SK-N-SH treated with all-trans-retinoic acid at 6 μM for 48 hours (cell line): ENCODE measurements at regions not wholly inside any gene's neighbourhood (a gene's known extent, or its start where the extent isn't known, plus 50 kb on each side); places are given as distances from the start of the nearest gene placed in this dataset.

Experiments used
- ATAC-seq: fragments of 200-7000 bp; cut with Tn5 transposase; 3 replicates; pipeline ENCODE4 v1.9.1; 2020; ENCODE audit warnings: mild to moderate bottlenecking, moderate library complexity
- ARNTL ChIP-seq: fragments of 450-650 bp; formaldehyde crosslinking; IDR thresholded peaks from 2 replicates; pipeline ENCODE4 v1.5.0; 2020; ENCODE audit warnings: low read depth, mild to moderate bottlenecking, moderate library complexity, borderline replicate concordance
- BACH2 ChIP-seq: fragments of 250-450 bp; sonication (Bioruptor Pico); IDR thresholded peaks from 2 replicates; pipeline ENCODE4 v1.9.0; 2021; ENCODE audit warnings: mild to moderate bottlenecking, borderline replicate concordance
- CREB5 ChIP-seq: fragments of 250-450 bp; sonication (Bioruptor Pico); IDR thresholded peaks from 2 replicates; pipeline ENCODE4 v1.5.1; 2020; ENCODE audit warnings: low read depth, mild to moderate bottlenecking, moderate library complexity
- CSDC2 ChIP-seq: fragments of 250-450 bp; sonication (Bioruptor Pico); IDR thresholded peaks from 2 replicates; pipeline ENCODE4 v1.5.0; 2020; ENCODE audit warnings: mild to moderate bottlenecking, moderate library complexity
- CSRNP3 ChIP-seq: fragments of 250-450 bp; sonication (Bioruptor Pico); IDR thresholded peaks from 2 replicates; pipeline ENCODE4 v1.5.1; 2021; ENCODE audit warnings: mild to moderate bottlenecking, moderate library complexity
- ESRRG ChIP-seq: fragments of 250-450 bp; sonication (Bioruptor Pico); IDR thresholded peaks from 2 replicates; pipeline ENCODE4 v1.6.1; 2021; ENCODE audit warnings: mild to moderate bottlenecking
- ISL1 ChIP-seq: fragments of 250-450 bp; sonication (Bioruptor Pico); IDR thresholded peaks from 2 replicates; pipeline ENCODE4 v2.1.2; 2022; ENCODE audit warnings: mild to moderate bottlenecking, moderate library complexity
- OSR1 ChIP-seq: fragments of 250-450 bp; sonication (Bioruptor Pico); IDR thresholded peaks from 2 replicates; pipeline ENCODE4 v1.8.0; 2022; ENCODE audit warnings: moderate library complexity, mild to moderate bottlenecking, inconsistent platforms
- PATZ1 ChIP-seq: fragments of 250-450 bp; sonication (Bioruptor Pico); IDR thresholded peaks from 2 replicates; pipeline ENCODE4 v1.8.0; 2020; ENCODE audit warnings: mild to moderate bottlenecking, moderate library complexity, borderline replicate concordance
- PPARA ChIP-seq: fragments of 250-450 bp; sonication (Bioruptor Pico); IDR thresholded peaks from 2 replicates; pipeline ENCODE4 v1.5.0; 2020; ENCODE audit warnings: mild to moderate bottlenecking, borderline replicate concordance
- RARB ChIP-seq: fragments of 250-450 bp; sonication (Bioruptor Pico); IDR thresholded peaks from 2 replicates; pipeline ENCODE4 v1.8.0; 2021; ENCODE audit warnings: mild to moderate bottlenecking, moderate library complexity
- SNAI2 ChIP-seq: fragments of 250-450 bp; sonication (Bioruptor Pico); IDR thresholded peaks from 2 replicates; pipeline ENCODE4 v1.5.0; 2020; ENCODE audit warnings: mild to moderate bottlenecking, moderate library complexity
- TCF4 ChIP-seq: fragments of 250-450 bp; sonication (Bioruptor Pico); IDR thresholded peaks from 2 replicates; pipeline ENCODE4 v1.8.0; 2021; ENCODE audit warnings: mild to moderate bottlenecking, moderate library complexity, borderline replicate concordance
- TOX ChIP-seq: fragments of 250-450 bp; sonication (Bioruptor Pico); IDR thresholded peaks from 2 replicates; pipeline ENCODE4 v1.8.0; 2021; ENCODE audit warnings: mild to moderate bottlenecking, moderate library complexity, borderline replicate concordance
- TSHZ2 ChIP-seq: fragments of 250-450 bp; sonication (Bioruptor Pico); IDR thresholded peaks from 2 replicates; pipeline ENCODE4 v1.5.0; 2020; ENCODE audit warnings: mild to moderate bottlenecking, moderate library complexity
- ZC3H10 ChIP-seq: fragments of 250-450 bp; sonication (Bioruptor Pico); IDR thresholded peaks from 2 replicates; pipeline ENCODE4 v1.5.1; 2021; ENCODE audit warnings: mild to moderate bottlenecking, moderate library complexity
- ZFP3 ChIP-seq: fragments of 250-450 bp; sonication (Bioruptor Pico); IDR thresholded peaks from 2 replicates; pipeline ENCODE4 v1.5.0; 2020; ENCODE audit warnings: mild to moderate bottlenecking, moderate library complexity
- ZNF565 ChIP-seq: fragments of 450-650 bp; formaldehyde crosslinking; conservative IDR thresholded peaks from 2 replicates; pipeline ENCODE4 v1.5.0; 2020; ENCODE audit warnings: low read depth, mild to moderate bottlenecking, moderate library complexity
- ZNF70 ChIP-seq: fragments of 450-650 bp; formaldehyde crosslinking; IDR thresholded peaks from 2 replicates; pipeline ENCODE4 v1.5.0; 2020; ENCODE audit warnings: mild to moderate bottlenecking, moderate library complexity
- ZNF8 ChIP-seq: fragments of 450-650 bp; formaldehyde crosslinking; IDR thresholded peaks from 2 replicates; pipeline ENCODE4 v1.5.0; 2020; ENCODE audit warnings: mild to moderate bottlenecking, moderate library complexity

GRCh38 chr9:134242706-134243105 lies 78.3 kb upstream of the RNU6ATAC start:
- TF ChIP-seq CREB5 (CRISPR knock-in tag) (no peak), ZNF70 (CRISPR knock-in tag) (no peak), TOX (CRISPR knock-in tag) (no peak), ZC3H10 (CRISPR knock-in tag) (no peak), CSDC2 (CRISPR knock-in tag) (no peak), CSRNP3 (CRISPR knock-in tag) (no peak), SNAI2 (CRISPR knock-in tag) (no peak), PATZ1 (no peak), TSHZ2 (CRISPR knock-in tag) (no peak), TCF4 (no peak), RARB (CRISPR knock-in tag) (no peak), ARNTL (CRISPR knock-in tag) (no peak), ESRRG (CRISPR knock-in tag) (no peak), ZFP3 (CRISPR knock-in tag) (no peak), ISL1 (no peak), PPARA (CRISPR knock-in tag) (no peak), ZNF565 (CRISPR knock-in tag) (no peak), ZNF8 (no peak), BACH2 (CRISPR knock-in tag) (no peak)
- no peak for ATAC-seq

- ATAC-seq, result no peak
- no peak for TF ChIP-seq OSR1
- no peak for TF ChIP-seq SNAI2 (CRISPR knock-in tag)
- TF ChIP-seq RARB (CRISPR knock-in tag), result no peak
- no peak for TF ChIP-seq CREB5 (CRISPR knock-in tag)
- no peak for TF ChIP-seq TSHZ2 (CRISPR knock-in tag)
- no peak for TF ChIP-seq PATZ1
- TF ChIP-seq ZNF70 (CRISPR knock-in tag), result no peak
- no peak for TF ChIP-seq TCF4
Measured at GRCh38 chr9:134243778-134244467, 79.6 kb upstream of the RNU6ATAC start.
